D721Med (cell line): ENCODE measurements at regions not wholly inside any gene's neighbourhood (a gene's known extent, or its start where the extent isn't known, plus 50 kb on each side); places are given as distances from the start of the nearest gene placed in this dataset.

Experiments
- DNase-seq: peaks from one replicate; pipeline ENCODE4 v3.0.0; 2011; ENCODE audit warnings: low spot score; ENCODE audit not compliant: insufficient read length
- FAIRE-seq: peaks from 2 replicates; lab custom pipeline; 2011; peaks lifted over from hg19 to GRCh38; lab: Jason Lieb, UNC
- CTCF ChIP-seq: IDR thresholded peaks from 2 replicates; pipeline ENCODE4 v1.5.1; 2012; ENCODE audit warnings: mild to moderate bottlenecking, control low read depth; ENCODE audit not compliant: insufficient read depth; ENCODE audit errors: missing control alignments

- FAIRE-seq (no peak), DNase-seq (no peak)
- TF ChIP-seq CTCF: no peak
These were observed 180.6 kb downstream of the FSIP2 start for GRCh38 chr2:185919155-185919554.

GRCh38 chr2:185921048-185921756, 182.6 kb downstream of the FSIP2 start:
- FAIRE-seq (no peak), DNase-seq (no peak)
- no peak for TF ChIP-seq CTCF

- DNase-seq (no peak), FAIRE-seq (no peak)
- no peak for TF ChIP-seq CTCF
These were observed 195.6 kb downstream of the FSIP2 start for GRCh38 chr2:185934232-185934631.

GRCh38 chr2:185939858-185940257, 201.3 kb downstream of the FSIP2 start:
- FAIRE-seq: no peak
- DNase-seq: no peak
- no peak for TF ChIP-seq CTCF

GRCh38 chr2:185942855-185943254, 204.3 kb downstream of the FSIP2 start:
- DNase-seq: no peak
- FAIRE-seq: peak; percentile 6
- no peak for TF ChIP-seq CTCF

GRCh38 chr2:185947722-185948121, 209.1 kb downstream of the FSIP2 start:
- no peak for DNase-seq
- no peak for TF ChIP-seq CTCF
- FAIRE-seq: no peak

GRCh38 chr2:185952100-185952499, 213.5 kb downstream of the FSIP2 start:
- no peak for TF ChIP-seq CTCF
- FAIRE-seq: no peak
- no peak for DNase-seq
